Neuronal stem cell (in vitro differentiated cells): ENCODE measurements at regions not wholly inside any gene's neighbourhood (a gene's known extent, or its start where the extent isn't known, plus 50 kb on each side); places are given as distances from the start of the nearest gene placed in this dataset.

Experiments
- DNase-seq: peaks from one replicate; pipeline ENCODE4 v3.0.0-alpha.2; 2013; ENCODE audit warnings: low spot score
- H2AFZ ChIP-seq: one replicate; pipeline ENCODE4 v1.6.1; 2013; ENCODE audit warnings: mild to moderate bottlenecking, low read length, inconsistent platforms
- H2AK5ac ChIP-seq: 2 replicates; pipeline ENCODE4 v1.6.1; 2013; ENCODE audit warnings: low read depth, mild to moderate bottlenecking, inconsistent platforms, low read length, moderate library complexity, mixed read lengths
- H2BK120ac ChIP-seq: 2 replicates; pipeline ENCODE4 v1.6.1; 2013; ENCODE audit warnings: low read depth, mild to moderate bottlenecking, inconsistent platforms, low read length, moderate library complexity, mixed read lengths
- H2BK12ac ChIP-seq: one replicate; pipeline ENCODE4 v1.6.1; 2013; ENCODE audit warnings: low read length, inconsistent platforms
- H2BK15ac ChIP-seq: 2 replicates; pipeline ENCODE4 v1.6.1; 2013; ENCODE audit warnings: mild to moderate bottlenecking, low read length, inconsistent platforms, mixed read lengths
- H2BK5ac ChIP-seq: one replicate; pipeline ENCODE4 v1.6.1; 2013; ENCODE audit warnings: inconsistent platforms, mild to moderate bottlenecking, low read length, moderate library complexity
- H3K14ac ChIP-seq: one replicate; pipeline ENCODE4 v1.6.1; 2013; ENCODE audit warnings: low read length, inconsistent platforms
- H3K18ac ChIP-seq: 2 replicates; pipeline ENCODE4 v1.6.1; 2013; ENCODE audit warnings: low read length, inconsistent platforms
- H3K23ac ChIP-seq: 2 replicates; pipeline ENCODE4 v1.6.1; 2013; ENCODE audit warnings: low read depth, mild to moderate bottlenecking, mixed read lengths, low read length, inconsistent platforms; ENCODE audit not compliant: poor library complexity
- H3K27ac ChIP-seq: replicated peaks from 3 replicates; pipeline ENCODE4 v1.5.1; 2013; ENCODE audit warnings: low read length, inconsistent platforms
- H3K27me3 ChIP-seq, 3 experiments: 2 replicates each; pipeline ENCODE4 v1.6.1; 2013; ENCODE audit warnings: low read length in 3 of 3, mild to moderate bottlenecking in 2 of 3, inconsistent platforms in 1 of 3, low read depth in 1 of 3, mixed read lengths in 1 of 3, moderate library complexity in 1 of 3; ENCODE audit not compliant: control insufficient read depth in 3 of 3, insufficient read depth in 3 of 3
- H3K36me3 ChIP-seq, 2 donors: replicated peaks in 1 of 2; 2 replicates each; pipeline ENCODE4 v1.6.1; 2013; ENCODE audit warnings: low read length in 2 of 2; ENCODE audit not compliant: control insufficient read depth in 2 of 2, insufficient read depth in 2 of 2
- H3K4ac ChIP-seq: 2 replicates; pipeline ENCODE4 v1.6.1; 2013; ENCODE audit warnings: inconsistent platforms, mild to moderate bottlenecking, low read length, moderate library complexity
- H3K4me1 ChIP-seq, 2 donors: 1 replicate in 1 of 2; 2 replicates in 1 of 2; pipeline ENCODE4 v1.6.1; 2013; ENCODE audit warnings: low read length in 2 of 2, low read depth in 1 of 2; ENCODE audit not compliant: control insufficient read depth in 2 of 2, insufficient read depth in 1 of 2
- H3K4me2 ChIP-seq: one replicate; pipeline ENCODE4 v1.6.1; 2013; ENCODE audit warnings: mild to moderate bottlenecking, low read length, inconsistent platforms; ENCODE audit not compliant: insufficient read depth, poor library complexity, severe bottlenecking
- H3K4me3 ChIP-seq, 2 donors: 2 replicates each; pipeline ENCODE4 v1.5.1; 2013; ENCODE audit warnings: low read length in 2 of 2, mild to moderate bottlenecking in 2 of 2, inconsistent platforms in 1 of 2, moderate library complexity in 1 of 2
- H3K79me1 ChIP-seq: one replicate; pipeline ENCODE4 v1.6.1; 2013; ENCODE audit warnings: low read depth, mild to moderate bottlenecking, inconsistent platforms, low read length, moderate library complexity
- H3K9ac ChIP-seq: one replicate; pipeline ENCODE4 v1.6.1; 2013; ENCODE audit warnings: mild to moderate bottlenecking, low read depth, low read length, inconsistent platforms; ENCODE audit not compliant: poor library complexity
- H3K9me3 ChIP-seq, 2 donors: replicated peaks in 1 of 2; 2 replicates each; pipeline versions ENCODE3 to v1.6.1; 2013; ENCODE audit warnings: low read length in 2 of 2, mild to moderate bottlenecking in 2 of 2, inconsistent platforms in 1 of 2, low read depth in 1 of 2, mixed read lengths in 1 of 2, moderate library complexity in 1 of 2; ENCODE audit not compliant: control insufficient read depth in 2 of 2, insufficient read depth in 1 of 2
- H4K8ac ChIP-seq: one replicate; pipeline ENCODE4 v1.6.1; 2013; ENCODE audit warnings: low read depth, mild to moderate bottlenecking, inconsistent platforms, low read length, moderate library complexity
- H4K91ac ChIP-seq: one replicate; pipeline ENCODE4 v1.6.1; 2013; ENCODE audit warnings: low read length, low read depth, mild to moderate bottlenecking, inconsistent platforms; ENCODE audit not compliant: poor library complexity
- WGBS, 2 donors: extraction: QIAGEN DNeasy Blood & Tissue Kit; methylation state at CpG; one replicate each; pipeline ENCODE4 v1.1.7; 2013; ENCODE audit warnings: missing lambda C conversion rate in 2 of 2, mixed read lengths in 1 of 2; ENCODE audit not compliant: insufficient read length in 2 of 2, insufficient replicate concordance in 1 of 2; ENCODE audit errors: extremely low coverage in 2 of 2; 5-methylcytosine and 5-hydroxymethylcytosine counted together

GRCh38 chr16:85543536-85543935 is 69.6 kb upstream of the GSE1 start:
- Histone ChIP-seq H3K23ac (no peak overlapping the region), H4K91ac (no peak overlapping the region), H2AFZ (no peak overlapping the region), H2BK15ac (no peak overlapping the region), H3K18ac (no peak overlapping the region), H3K4ac (no peak overlapping the region), H2BK12ac (no peak overlapping the region), H3K4me2 (no peak overlapping the region), H3K4me3 (no peak overlapping the region), H3K27ac (no peak overlapping the region), H3K27me3 (no peaks in the 10 kb centered on the region), H3K4me1 (peaks cover 0 to 16% of the 10 kb centered on the region in 2 donors), H3K36me3 (no peaks in the 10 kb centered on the region), H3K14ac (no peak overlapping the region), H3K9me3 (peaks cover 9 to 22% of the 10 kb centered on the region in 2 donors), H3K79me1 (no peaks in the 10 kb centered on the region), H3K9ac (no peak overlapping the region), H2BK120ac (no peak overlapping the region), H4K8ac (no peak overlapping the region), H2AK5ac (no peak overlapping the region), H2BK5ac (no peak overlapping the region)
- no peak for DNase-seq
- no CpG with 5 or more reads among the region's 4 CpGs for WGBS, 2 donors

- Histone ChIP-seq H3K36me3 (no peaks in the 10 kb centered on the region), H2AK5ac (no peak overlapping the region), H3K4me3 (no peak overlapping the region), H2AFZ (no peak overlapping the region), H3K4me1 (peaks cover 0 to 16% of the 10 kb centered on the region in 2 donors), H2BK15ac (no peak overlapping the region), H4K8ac (no peak overlapping the region), H3K27me3 (no peaks in the 10 kb centered on the region), H2BK5ac (no peak overlapping the region), H3K9ac (no peak overlapping the region), H3K4me2 (no peak overlapping the region), H3K9me3 (peaks cover 9 to 20% of the 10 kb centered on the region in 2 donors), H3K23ac (no peak overlapping the region), H4K91ac (no peak overlapping the region), H3K79me1 (no peaks in the 10 kb centered on the region), H3K4ac (no peak overlapping the region), H3K27ac (no peak overlapping the region), H3K18ac (no peak overlapping the region), H2BK12ac (no peak overlapping the region), H2BK120ac (no peak overlapping the region), H3K14ac (no peak overlapping the region)
- no CpG with 5 or more reads among the region's 16 CpGs for WGBS, 2 donors
- no peak for DNase-seq
Observed at GRCh38 chr16:85544016-85544415, 69.1 kb upstream of the GSE1 start.

- peaks cover 8 to 14% of the 10 kb centered on the region in 2 donors for H3K9me3 ChIP-seq
- no peak overlapping the region for H3K4ac ChIP-seq
- WGBS, 2 donors, result no CpG with 5 or more reads among the region's 16 CpGs
- H3K4me3 ChIP-seq, result no peak overlapping the region
- H3K4me2 ChIP-seq, result no peak overlapping the region
- H2BK120ac ChIP-seq, result peak overlapping the region; percentile 22
- no peak overlapping the region for H3K27ac ChIP-seq
- peak overlapping the region; percentile 62 for H3K18ac ChIP-seq
- H3K4me1 ChIP-seq, result peaks cover 0 to 16% of the 10 kb centered on the region in 2 donors
- H3K79me1 ChIP-seq, result no peaks in the 10 kb centered on the region
- no peak for DNase-seq
- H4K8ac ChIP-seq, result no peak overlapping the region
- no peak overlapping the region for H4K91ac ChIP-seq
- H2AFZ ChIP-seq, result no peak overlapping the region
- H3K27me3 ChIP-seq, result no peaks in the 10 kb centered on the region
- no peak overlapping the region for H2BK15ac ChIP-seq
- H3K14ac ChIP-seq, result peak overlapping the region; percentile 26
- no peak overlapping the region for H3K9ac ChIP-seq
- H2AK5ac ChIP-seq, result peak overlapping the region; percentile 81
- H2BK5ac ChIP-seq, result no peak overlapping the region
- no peak overlapping the region for H2BK12ac ChIP-seq
- H3K23ac ChIP-seq, result no peak overlapping the region
- no peaks in the 10 kb centered on the region for H3K36me3 ChIP-seq
Observed at GRCh38 chr16:85544668-85545067, 68.5 kb upstream of the GSE1 start.

GRCh38 chr16:85545227-85545818 is 67.8 kb upstream of the GSE1 start:
- no peak overlapping the region for H3K18ac ChIP-seq
- no peak overlapping the region for H2BK5ac ChIP-seq
- H3K27me3 ChIP-seq, result no peaks in the 10 kb centered on the region
- peaks cover 0 to 16% of the 10 kb centered on the region in 2 donors for H3K4me1 ChIP-seq
- no peak overlapping the region for H3K9ac ChIP-seq
- H4K91ac ChIP-seq, result no peak overlapping the region
- peaks cover 1 to 7% of the 10 kb centered on the region in 2 donors for H3K9me3 ChIP-seq
- no peak overlapping the region for H3K23ac ChIP-seq
- no peak for DNase-seq
- H4K8ac ChIP-seq, result no peak overlapping the region
- H3K79me1 ChIP-seq, result no peaks in the 10 kb centered on the region
- H2BK15ac ChIP-seq, result no peak overlapping the region
- no peak overlapping the region for H2BK12ac ChIP-seq
- no peak overlapping the region for H3K4ac ChIP-seq
- no CpG with 5 or more reads among the region's 7 CpGs for WGBS, 2 donors
- no peak overlapping the region for H2AFZ ChIP-seq
- H3K4me3 ChIP-seq, result no peak overlapping the region
- no peak overlapping the region for H2BK120ac ChIP-seq
- no peak overlapping the region for H3K14ac ChIP-seq
- H3K36me3 ChIP-seq, result no peaks in the 10 kb centered on the region
- no peak overlapping the region for H2AK5ac ChIP-seq
- no peak overlapping the region for H3K4me2 ChIP-seq
- no peak overlapping the region for H3K27ac ChIP-seq
